ENCODE measurements at regions not wholly inside any gene's neighbourhood (a gene's known extent, or its start where the extent isn't known, plus 50 kb on each side); places are given as distances from the start of the nearest gene placed in this dataset.

DNA sequence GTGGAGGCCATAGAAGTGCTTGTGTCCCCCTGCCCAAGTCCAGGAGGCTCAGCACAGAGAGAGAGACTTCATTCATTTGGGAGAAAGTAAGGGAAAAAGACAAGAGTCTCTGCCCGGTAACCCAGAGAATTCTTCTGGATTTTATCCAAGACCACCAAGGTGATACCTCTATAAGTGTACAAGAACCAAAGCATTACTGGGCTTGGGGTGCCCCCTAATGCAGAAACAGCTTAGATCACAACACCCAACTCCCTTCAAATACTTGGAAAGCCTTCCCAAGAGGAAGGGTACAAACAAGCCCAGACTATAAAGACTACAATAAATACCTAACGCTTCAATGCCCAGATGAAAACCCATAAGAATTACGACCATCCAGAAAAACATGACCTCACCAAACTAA lies 119.7 kb upstream of the PDE3A start:
- H3K4me1 Mint-ChIP-seq: no peaks in the 10 kb centered on the region
- intact Hi-C loops (cut with micrococcal nuclease): no loop called here
- H3K27ac Mint-ChIP-seq: no peak overlapping the region
- H3K4me3 Mint-ChIP-seq: no peak overlapping the region
- no peak for DNase-seq
- H3K27me3 Mint-ChIP-seq: no peaks in the 10 kb centered on the region
- no peaks in the 10 kb centered on the region for H3K9me3 Mint-ChIP-seq
- H3K36me3 Mint-ChIP-seq (ENCODE audit: low read depth): no peaks in the 10 kb centered on the region

DNA sequence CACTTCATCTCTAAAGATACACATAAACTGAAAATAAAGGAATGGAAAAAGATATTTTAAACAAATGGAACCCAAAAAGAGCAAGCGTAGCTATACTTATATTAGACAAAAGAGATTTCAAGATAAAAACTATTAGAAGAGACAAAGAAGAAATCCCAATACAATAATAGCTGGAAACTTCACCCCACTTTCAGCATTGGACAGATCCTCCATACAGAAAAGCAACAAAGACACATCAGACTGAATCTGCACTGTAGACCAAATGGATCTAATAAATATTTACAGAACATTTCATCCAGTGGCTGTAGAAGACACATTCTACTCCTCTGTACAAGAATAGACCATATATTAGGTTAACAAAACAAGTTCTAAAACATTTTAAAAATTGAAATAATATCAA lies 117.6 kb upstream of the PDE3A start:
- H3K36me3 Mint-ChIP-seq (ENCODE audit: low read depth): no peaks in the 10 kb centered on the region
- no peaks in the 10 kb centered on the region for H3K27me3 Mint-ChIP-seq
- no peaks in the 10 kb centered on the region for H3K9me3 Mint-ChIP-seq
- no peak overlapping the region for H3K27ac Mint-ChIP-seq
- intact Hi-C loops (cut with micrococcal nuclease): no loop called here
- no peak for DNase-seq
- H3K4me1 Mint-ChIP-seq: no peaks in the 10 kb centered on the region
- H3K4me3 Mint-ChIP-seq: no peak overlapping the region

DNA sequence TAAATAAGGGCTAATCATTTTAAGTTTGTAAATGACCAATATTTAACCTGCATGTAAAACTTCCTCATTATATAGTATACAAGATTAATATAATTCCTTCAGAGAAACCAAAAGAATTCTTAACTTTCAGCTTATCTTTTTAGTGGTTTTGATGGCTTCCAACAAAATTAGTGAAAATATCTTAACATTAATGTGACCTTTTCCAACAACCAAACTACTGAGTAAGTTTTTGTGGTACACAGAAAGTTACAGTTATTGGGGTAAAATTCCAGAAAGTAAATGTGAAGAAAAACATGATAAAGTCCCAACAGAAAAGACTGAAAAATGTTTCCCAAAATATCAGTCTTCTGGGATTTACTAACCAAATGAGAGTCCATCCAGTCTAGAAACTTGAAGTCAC lies 111.0 kb upstream of the PDE3A start:
- intact Hi-C loops (cut with micrococcal nuclease): no loop called here
- DNase-seq: no peak
- H3K27ac Mint-ChIP-seq: no peak overlapping the region
- no peaks in the 10 kb centered on the region for H3K27me3 Mint-ChIP-seq
- H3K9me3 Mint-ChIP-seq: no peaks in the 10 kb centered on the region
- no peaks in the 10 kb centered on the region for H3K4me1 Mint-ChIP-seq
- H3K4me3 Mint-ChIP-seq: no peak overlapping the region
- no peaks in the 10 kb centered on the region for H3K36me3 Mint-ChIP-seq (ENCODE audit: low read depth)

DNA sequence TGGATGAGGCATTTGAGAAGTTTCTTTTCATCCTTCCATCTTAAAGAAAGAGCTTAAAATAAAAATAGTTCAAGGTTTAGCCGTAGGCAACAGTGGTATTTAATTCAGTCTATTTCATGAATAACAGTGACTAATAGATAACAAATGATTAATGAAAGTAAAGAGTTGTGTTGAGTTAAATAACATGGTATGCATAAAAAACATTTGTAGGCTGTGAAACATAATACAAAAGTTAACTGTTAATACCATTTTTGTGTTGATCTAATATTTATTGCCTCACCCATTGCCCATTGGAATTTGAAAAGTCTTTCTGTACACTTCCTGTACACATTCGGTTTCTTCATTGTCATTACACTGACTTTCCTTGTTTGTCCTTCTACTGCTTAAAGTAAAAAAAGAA lies 108.6 kb upstream of the PDE3A start:
- intact Hi-C loops (cut with micrococcal nuclease): no loop called here
- Mint-ChIP-seq H3K4me1 (no peaks in the 10 kb centered on the region), H3K27me3 (no peaks in the 10 kb centered on the region), H3K27ac (no peak overlapping the region), H3K36me3 (ENCODE audit: low read depth) (no peaks in the 10 kb centered on the region), H3K4me3 (no peak overlapping the region), H3K9me3 (no peaks in the 10 kb centered on the region)
- no peak for DNase-seq

GRCh38 chr12:20260851-20261250 lies 107.5 kb upstream of the PDE3A start:
- Mint-ChIP-seq H3K4me1 (no peaks in the 10 kb centered on the region), H3K27me3 (no peaks in the 10 kb centered on the region), H3K4me3 (no peak overlapping the region), H3K27ac (no peak overlapping the region), H3K9me3 (no peaks in the 10 kb centered on the region), H3K36me3 (ENCODE audit: low read depth) (no peaks in the 10 kb centered on the region)
- intact Hi-C loops (cut with micrococcal nuclease): no loop called here
- DNase-seq: no peak

GRCh38 chr12:20262119-20262518 lies 106.2 kb upstream of the PDE3A start:
- H3K4me1 Mint-ChIP-seq: no peaks in the 10 kb centered on the region
- DNase-seq: no peak
- no peaks in the 10 kb centered on the region for H3K27me3 Mint-ChIP-seq
- no peaks in the 10 kb centered on the region for H3K9me3 Mint-ChIP-seq
- H3K27ac Mint-ChIP-seq: no peak overlapping the region
- no peaks in the 10 kb centered on the region for H3K36me3 Mint-ChIP-seq (ENCODE audit: low read depth)
- intact Hi-C loops (cut with micrococcal nuclease): no loop called here
- no peak overlapping the region for H3K4me3 Mint-ChIP-seq

- H3K27ac Mint-ChIP-seq: no peak overlapping the region
- H3K4me3 Mint-ChIP-seq: no peak overlapping the region
- no peaks in the 10 kb centered on the region for H3K36me3 Mint-ChIP-seq (ENCODE audit: low read depth)
- H3K9me3 Mint-ChIP-seq: no peaks in the 10 kb centered on the region
- no peak for DNase-seq
- intact Hi-C loops (cut with micrococcal nuclease): no loop called here
- no peaks in the 10 kb centered on the region for H3K27me3 Mint-ChIP-seq
- H3K4me1 Mint-ChIP-seq: no peaks in the 10 kb centered on the region
These were observed 104.3 kb upstream of the PDE3A start for GRCh38 chr12:20264026-20264425.

DNA sequence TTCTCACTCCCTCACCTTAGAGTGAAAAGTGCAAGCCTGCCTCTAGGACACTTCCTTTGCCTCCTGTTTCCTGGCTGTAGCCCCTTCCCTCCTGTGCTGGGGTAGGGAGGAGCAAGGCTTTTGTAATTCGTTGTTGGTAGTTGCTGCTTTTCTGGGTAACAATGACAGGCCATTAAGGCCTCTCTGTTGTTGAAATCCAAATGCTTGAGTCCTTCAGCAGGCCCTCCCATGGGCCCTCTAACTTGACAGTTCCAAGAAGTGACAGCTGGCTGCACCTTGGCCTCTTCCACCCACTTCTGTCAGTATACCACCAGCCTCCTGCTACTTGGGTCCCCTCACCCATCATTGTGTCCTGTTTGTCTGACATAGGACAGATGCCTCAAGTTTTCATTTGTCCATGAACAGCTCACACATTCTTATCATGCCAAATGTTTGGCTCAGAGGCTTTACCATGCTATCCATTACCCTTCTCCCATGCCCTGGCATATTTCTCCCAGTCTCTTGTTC lies 103.7 kb upstream of the PDE3A start:
- DNase-seq: no peak
- no peaks in the 10 kb centered on the region for H3K27me3 Mint-ChIP-seq
- H3K36me3 Mint-ChIP-seq (ENCODE audit: low read depth): no peaks in the 10 kb centered on the region
- H3K4me3 Mint-ChIP-seq: no peak overlapping the region
- H3K9me3 Mint-ChIP-seq: no peaks in the 10 kb centered on the region
- no peak overlapping the region for H3K27ac Mint-ChIP-seq
- intact Hi-C loops (cut with micrococcal nuclease): no loop called here
- no peaks in the 10 kb centered on the region for H3K4me1 Mint-ChIP-seq

DNA sequence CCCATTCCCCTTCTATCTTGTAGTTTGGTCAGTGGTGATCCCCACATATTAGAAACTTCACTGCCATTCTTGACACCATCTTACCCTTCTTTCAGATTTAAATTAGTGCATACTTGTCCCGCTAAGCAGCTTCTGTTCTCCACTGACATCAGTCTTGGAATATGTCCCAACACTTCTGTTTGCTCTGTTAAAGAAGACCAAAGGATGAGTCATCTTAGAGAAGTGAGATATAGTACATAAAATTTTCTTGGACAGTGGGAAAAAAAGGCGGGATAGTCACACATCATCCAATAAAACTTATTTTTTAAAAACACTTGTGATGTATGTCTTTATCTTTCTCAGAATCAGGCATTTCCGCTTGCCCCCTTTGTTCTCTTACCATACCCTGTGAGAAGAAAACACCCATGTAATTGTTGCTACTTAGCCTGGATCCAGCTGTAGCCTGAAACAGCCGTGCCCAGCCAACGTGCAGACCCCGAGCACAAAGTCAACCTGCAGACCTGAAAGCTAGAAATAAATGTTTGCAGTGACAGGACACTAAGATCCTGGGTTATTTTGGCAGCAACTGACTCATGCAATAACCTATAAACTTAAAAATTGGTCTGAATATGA lies 100.1 kb upstream of the PDE3A start:
- no peaks in the 10 kb centered on the region for H3K4me1 Mint-ChIP-seq
- no peak overlapping the region for H3K4me3 Mint-ChIP-seq
- no peaks in the 10 kb centered on the region for H3K36me3 Mint-ChIP-seq (ENCODE audit: low read depth)
- no peaks in the 10 kb centered on the region for H3K9me3 Mint-ChIP-seq
- DNase-seq: no peak
- intact Hi-C loops (cut with micrococcal nuclease): no loop called here
- no peak overlapping the region for H3K27ac Mint-ChIP-seq
- H3K27me3 Mint-ChIP-seq: no peaks in the 10 kb centered on the region

DNA sequence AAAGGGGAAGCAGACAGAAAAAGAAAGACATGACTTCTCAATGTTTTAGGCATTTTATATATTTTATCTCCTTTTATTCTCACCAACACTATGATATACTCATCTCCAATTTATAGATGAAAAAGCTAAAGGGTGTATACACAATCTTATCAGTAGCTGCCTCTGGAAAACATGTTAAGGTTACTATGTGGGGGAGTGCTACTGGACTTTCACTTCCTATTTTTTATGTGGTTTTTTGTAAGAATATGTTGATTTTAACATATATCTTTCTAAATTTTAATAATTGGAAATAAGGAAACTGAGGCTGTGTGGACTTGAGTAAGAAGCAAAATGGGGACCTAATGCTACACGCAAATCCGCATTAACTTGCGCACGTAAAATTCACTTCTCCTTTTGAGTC lies 99.6 kb upstream of the PDE3A start:
- H3K27me3 Mint-ChIP-seq: no peaks in the 10 kb centered on the region
- no peak overlapping the region for H3K27ac Mint-ChIP-seq
- no peak for DNase-seq
- H3K4me1 Mint-ChIP-seq: no peaks in the 10 kb centered on the region
- H3K9me3 Mint-ChIP-seq: no peaks in the 10 kb centered on the region
- no peaks in the 10 kb centered on the region for H3K36me3 Mint-ChIP-seq (ENCODE audit: low read depth)
- H3K4me3 Mint-ChIP-seq: no peak overlapping the region
- intact Hi-C loops (cut with micrococcal nuclease): no loop called here

GRCh38 chr12:20269337-20270067 lies 98.8 kb upstream of the PDE3A start:
- intact Hi-C loops (cut with micrococcal nuclease): no loop called here
- H3K36me3 Mint-ChIP-seq (ENCODE audit: low read depth): no peaks in the 10 kb centered on the region

GRCh38 chr12:20270557-20270956 lies 97.8 kb upstream of the PDE3A start:
- intact Hi-C loops (cut with micrococcal nuclease): no loop called here
- H3K9me3 Mint-ChIP-seq: no peaks in the 10 kb centered on the region
- DNase-seq: no peak
- no peaks in the 10 kb centered on the region for H3K36me3 Mint-ChIP-seq (ENCODE audit: low read depth)
- H3K4me1 Mint-ChIP-seq: no peaks in the 10 kb centered on the region
- no peak overlapping the region for H3K4me3 Mint-ChIP-seq
- no peaks in the 10 kb centered on the region for H3K27me3 Mint-ChIP-seq
- no peak overlapping the region for H3K27ac Mint-ChIP-seq

More at GRCh38 chr12:20269337-20270067, 98.8 kb upstream of the PDE3A start:
- Mint-ChIP-seq H3K27ac (no peak overlapping the region), H3K4me3 (no peak overlapping the region), H3K4me1 (no peaks in the 10 kb centered on the region), H3K27me3 (no peaks in the 10 kb centered on the region), H3K9me3 (no peaks in the 10 kb centered on the region)
- DNase-seq: no peak

DNA sequence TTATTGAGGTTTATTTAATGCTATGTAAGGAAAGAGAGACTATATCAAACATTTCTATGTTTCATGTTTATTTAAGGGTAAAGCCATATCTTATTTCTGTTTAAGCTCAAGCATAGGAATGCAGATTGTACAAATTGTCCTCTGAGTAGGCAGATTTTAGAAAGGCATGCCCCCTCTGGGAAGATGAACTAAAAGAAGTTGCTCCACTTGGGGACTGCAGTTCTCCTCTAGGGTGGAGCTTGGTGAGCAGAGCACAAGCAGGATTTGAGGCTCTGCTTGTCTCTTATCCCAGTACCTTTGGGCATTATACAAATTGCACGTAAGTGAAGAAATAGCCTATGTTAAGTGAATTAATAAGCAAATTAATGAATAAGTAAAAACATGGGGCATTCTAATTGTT lies 96.2 kb upstream of the PDE3A start:
- Mint-ChIP-seq H3K4me3 (no peak overlapping the region), H3K27me3 (no peaks in the 10 kb centered on the region), H3K9me3 (no peaks in the 10 kb centered on the region), H3K36me3 (ENCODE audit: low read depth) (no peaks in the 10 kb centered on the region), H3K27ac (no peak overlapping the region), H3K4me1 (no peaks in the 10 kb centered on the region)
- intact Hi-C loops (cut with micrococcal nuclease): no loop called here
- DNase-seq: no peak

DNA sequence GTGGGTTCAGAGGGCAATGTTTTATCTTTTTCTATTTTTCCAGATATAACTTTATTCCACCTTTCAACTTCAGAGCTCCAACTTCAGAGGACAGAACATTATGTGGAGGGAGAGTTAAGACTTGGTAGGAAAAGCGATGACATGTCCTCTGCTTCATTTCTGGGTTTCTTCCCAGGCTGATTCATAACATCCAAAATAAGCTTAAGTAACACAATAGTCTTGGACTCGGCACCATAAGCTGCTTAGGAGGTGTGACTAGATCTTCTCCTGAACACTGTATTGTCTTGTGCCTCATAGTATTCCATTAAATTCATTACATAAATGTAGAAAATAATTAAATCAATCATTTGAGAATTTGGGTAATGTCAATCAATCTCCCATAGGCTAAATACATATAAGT lies 95.5 kb upstream of the PDE3A start:
- no peaks in the 10 kb centered on the region for H3K4me1 Mint-ChIP-seq
- H3K27ac Mint-ChIP-seq: no peak overlapping the region
- intact Hi-C loops (cut with micrococcal nuclease): no loop called here
- no peak for DNase-seq
- H3K27me3 Mint-ChIP-seq: no peaks in the 10 kb centered on the region
- no peak overlapping the region for H3K4me3 Mint-ChIP-seq
- no peaks in the 10 kb centered on the region for H3K36me3 Mint-ChIP-seq (ENCODE audit: low read depth)
- no peaks in the 10 kb centered on the region for H3K9me3 Mint-ChIP-seq

DNA sequence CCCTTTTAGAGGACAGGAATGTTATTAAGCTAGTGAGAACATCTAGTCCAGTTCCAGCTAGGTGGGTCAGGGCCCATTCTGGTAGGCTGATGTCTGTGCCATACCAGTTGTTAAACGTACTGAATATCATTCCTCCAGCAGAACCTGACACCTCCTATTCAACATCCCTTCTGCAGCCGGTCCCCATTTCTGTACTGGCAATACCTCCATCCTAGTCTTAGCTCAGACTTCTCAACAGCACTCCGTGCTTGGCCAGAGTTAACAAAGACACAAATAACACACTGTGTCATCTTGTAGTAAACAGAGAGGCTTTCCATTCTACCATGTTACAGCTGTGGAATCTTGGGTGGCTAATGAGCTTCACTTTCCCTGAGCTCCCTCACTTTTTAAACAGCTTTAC lies 94.3 kb upstream of the PDE3A start:
- Mint-ChIP-seq H3K4me1 (no peaks in the 10 kb centered on the region), H3K27ac (no peak overlapping the region), H3K9me3 (no peaks in the 10 kb centered on the region), H3K27me3 (no peaks in the 10 kb centered on the region), H3K4me3 (no peak overlapping the region), H3K36me3 (ENCODE audit: low read depth) (no peaks in the 10 kb centered on the region)
- intact Hi-C loops (cut with micrococcal nuclease): no loop called here
- no peak for DNase-seq
